ENCODE measurements at regions not wholly inside any gene's neighbourhood (a gene's known extent, or its start where the extent isn't known, plus 50 kb on each side); places are given as distances from the start of the nearest gene placed in this dataset.

DNA sequence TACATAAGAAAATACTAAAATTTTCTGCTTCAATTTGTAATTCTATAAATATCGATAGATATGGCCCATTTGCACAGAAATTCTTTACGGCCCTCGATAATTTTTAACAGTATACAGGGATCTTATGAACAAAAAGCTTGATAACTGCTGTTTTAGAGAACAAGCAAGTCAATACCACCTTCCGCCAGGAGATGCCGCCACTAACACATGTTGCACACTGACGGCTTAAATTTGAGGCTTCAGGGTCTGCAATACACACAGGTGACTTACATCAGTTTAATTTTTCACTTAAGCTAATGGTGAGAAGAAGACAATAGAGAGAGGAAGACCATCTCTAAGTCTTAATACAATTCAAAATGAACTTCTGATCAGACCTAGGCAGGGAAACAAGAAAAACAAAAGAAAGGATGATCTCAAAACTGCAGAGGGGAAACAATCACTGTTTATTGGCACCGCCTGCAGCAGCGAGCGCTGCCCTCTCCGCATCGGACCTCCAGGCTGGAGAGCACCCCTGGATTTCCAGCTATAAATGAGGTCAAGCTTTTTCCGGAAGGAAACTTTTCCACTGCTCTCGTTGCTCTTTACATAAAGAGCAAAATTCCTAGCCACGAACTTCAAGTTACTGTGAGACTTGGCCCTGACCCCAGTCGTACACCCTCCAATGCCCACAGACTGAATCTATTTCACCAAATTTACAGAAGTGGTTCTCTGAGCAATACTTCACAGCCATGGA, 53.9 kb downstream of the OTOR start:
- TF ChIP-seq, protein P1, sequence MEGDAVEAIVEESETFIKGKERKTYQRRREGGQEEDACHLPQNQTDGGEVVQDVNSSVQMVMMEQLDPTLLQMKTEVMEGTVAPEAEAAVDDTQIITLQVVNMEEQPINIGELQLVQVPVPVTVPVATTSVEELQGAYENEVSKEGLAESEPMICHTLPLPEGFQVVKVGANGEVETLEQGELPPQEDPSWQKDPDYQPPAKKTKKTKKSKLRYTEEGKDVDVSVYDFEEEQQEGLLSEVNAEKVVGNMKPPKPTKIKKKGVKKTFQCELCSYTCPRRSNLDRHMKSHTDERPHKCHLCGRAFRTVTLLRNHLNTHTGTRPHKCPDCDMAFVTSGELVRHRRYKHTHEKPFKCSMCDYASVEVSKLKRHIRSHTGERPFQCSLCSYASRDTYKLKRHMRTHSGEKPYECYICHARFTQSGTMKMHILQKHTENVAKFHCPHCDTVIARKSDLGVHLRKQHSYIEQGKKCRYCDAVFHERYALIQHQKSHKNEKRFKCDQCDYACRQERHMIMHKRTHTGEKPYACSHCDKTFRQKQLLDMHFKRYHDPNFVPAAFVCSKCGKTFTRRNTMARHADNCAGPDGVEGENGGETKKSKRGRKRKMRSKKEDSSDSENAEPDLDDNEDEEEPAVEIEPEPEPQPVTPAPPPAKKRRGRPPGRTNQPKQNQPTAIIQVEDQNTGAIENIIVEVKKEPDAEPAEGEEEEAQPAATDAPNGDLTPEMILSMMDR (conservative IDR thresholded peaks at IDR 0.05; ENCODE audit: low read length) = peak; percentile 87
- TF ChIP-seq EZH2phosphoT487 (IDR thresholded peaks at IDR 0.05; ENCODE audit: borderline replicate concordance) = no peak
